CD4-positive, alpha-beta T cell treated with Interleukin-2 at 100 ng/mL for 4 hours (primary cell): ENCODE measurements at regions not wholly inside any gene's neighbourhood (a gene's known extent, or its start where the extent isn't known, plus 50 kb on each side); places are given as distances from the start of the nearest gene placed in this dataset.

Experiments used
- DNase-seq: peaks from one replicate; pipeline ENCODE4 v3.0.0-alpha.2; 2020; ENCODE audit warnings: low spot score

- no peak for DNase-seq
These were observed 225.6 kb upstream of the LCORL start for GRCh38 chr4:18247189-18247588.

GRCh38 chr4:18242919-18243693 is 221.6 kb upstream of the LCORL start:
- DNase-seq, result no peak

GRCh38 chr4:18241727-18242126 is 220.2 kb upstream of the LCORL start:
- DNase-seq, result no peak

- no peak for DNase-seq
These were observed 212.6 kb upstream of the LCORL start for GRCh38 chr4:18234108-18234507.

GRCh38 chr4:18231726-18232125 is 210.2 kb upstream of the LCORL start:
- no peak for DNase-seq

GRCh38 chr4:18227880-18228279 is 206.3 kb upstream of the LCORL start:
- no peak for DNase-seq

- no peak for DNase-seq
These were observed 193.0 kb upstream of the LCORL start for GRCh38 chr4:18214411-18215055.

- no peak for DNase-seq
These were observed 192.1 kb upstream of the LCORL start for GRCh38 chr4:18213576-18214198.

- no peak for DNase-seq
These were observed 187.9 kb upstream of the LCORL start for GRCh38 chr4:18209448-18209847.

GRCh38 chr4:18203966-18204365 is 182.4 kb upstream of the LCORL start:
- DNase-seq, result no peak

GRCh38 chr4:18202486-18202885 is 180.9 kb upstream of the LCORL start:
- DNase-seq, result no peak

GRCh38 chr4:18201885-18202284 is 180.3 kb upstream of the LCORL start:
- no peak for DNase-seq

GRCh38 chr4:18198653-18199052 is 177.1 kb upstream of the LCORL start:
- no peak for DNase-seq

GRCh38 chr4:18197467-18197866 is 175.9 kb upstream of the LCORL start:
- no peak for DNase-seq

- DNase-seq, result no peak
These were observed 172.7 kb upstream of the LCORL start for GRCh38 chr4:18194278-18194677.

GRCh38 chr4:18192901-18193300 is 171.3 kb upstream of the LCORL start:
- DNase-seq, result no peak

- no peak for DNase-seq
These were observed 163.9 kb upstream of the LCORL start for GRCh38 chr4:18185491-18185890.

- no peak for DNase-seq
These were observed 159.3 kb upstream of the LCORL start for GRCh38 chr4:18180892-18181291.

- no peak for DNase-seq
These were observed 158.6 kb upstream of the LCORL start for GRCh38 chr4:18180122-18180521.

- DNase-seq, result no peak
These were observed 150.3 kb upstream of the LCORL start for GRCh38 chr4:18171896-18172295.

GRCh38 chr4:18167831-18168230 is 146.3 kb upstream of the LCORL start:
- no peak for DNase-seq

GRCh38 chr4:18166925-18167324 is 145.4 kb upstream of the LCORL start:
- no peak for DNase-seq

- DNase-seq, result no peak
These were observed 140.9 kb upstream of the LCORL start for GRCh38 chr4:18162453-18162852.
